Stimulated activated memory B cell treated with anti-CD40 and anti-IgM and Interleukin-4, amounts not matched to agents 10 μg/mL and 1 μg/mL and 100 μg/mL, for 72 hours (primary cell): ENCODE measurements at regions not wholly inside any gene's neighbourhood (a gene's known extent, or its start where the extent isn't known, plus 50 kb on each side); places are given as distances from the start of the nearest gene placed in this dataset.
A peak's percentile ranks its signal among the peaks of the same experiment; 100 is the strongest.

Source experiments
- ATAC-seq: fragments of 150-1000 bp; cut with Tn5 transposase; 2 replicates; pipeline ENCODE4 v1.10.0; 2021
- H3K27ac Mint-ChIP-seq: one replicate; pipeline ENCODE4 v1.8.0; 2022; ENCODE audit warnings: mild to moderate bottlenecking, mixed read lengths
- H3K27me3 Mint-ChIP-seq: one replicate; pipeline ENCODE4 v1.8.0; 2022; ENCODE audit warnings: mixed read lengths
- H3K36me3 Mint-ChIP-seq: one replicate; pipeline ENCODE4 v1.8.0; 2022; ENCODE audit warnings: mixed read lengths
- H3K4me1 Mint-ChIP-seq: one replicate; pipeline ENCODE4 v1.8.0; 2022; ENCODE audit warnings: mixed read lengths
- H3K4me3 Mint-ChIP-seq: one replicate; pipeline ENCODE4 v1.8.0; 2022; ENCODE audit warnings: mild to moderate bottlenecking, moderate library complexity, mixed read lengths
- H3K9me3 Mint-ChIP-seq: one replicate; pipeline ENCODE4 v1.8.0; 2022; ENCODE audit warnings: mixed read lengths

- H3K4me1 Mint-ChIP-seq = no peaks in the 10 kb centered on the region
- H3K36me3 Mint-ChIP-seq = no peaks in the 10 kb centered on the region
- no peaks in the 10 kb centered on the region for H3K27me3 Mint-ChIP-seq
- H3K9me3 Mint-ChIP-seq = peaks cover 22% of the 10 kb centered on the region
- H3K4me3 Mint-ChIP-seq = no peak overlapping the region
- H3K27ac Mint-ChIP-seq = no peak overlapping the region
- no peak for ATAC-seq
Observed at GRCh38 chr15:95486224-95486623, 844.3 kb upstream of the NR2F2 start.

GRCh38 chr15:95489103-95489502 lies 841.4 kb upstream of the NR2F2 start:
- Mint-ChIP-seq H3K4me1 (no peaks in the 10 kb centered on the region), H3K4me3 (no peak overlapping the region), H3K27ac (no peak overlapping the region)

GRCh38 chr15:95492388-95493070 lies 838.0 kb upstream of the NR2F2 start:
- H3K4me1 Mint-ChIP-seq = no peaks in the 10 kb centered on the region
- no peak overlapping the region for H3K27ac Mint-ChIP-seq
- ATAC-seq = peak; percentile 43
- peaks cover 5% of the 10 kb centered on the region for H3K9me3 Mint-ChIP-seq
- no peaks in the 10 kb centered on the region for H3K27me3 Mint-ChIP-seq
- H3K4me3 Mint-ChIP-seq = no peak overlapping the region
- no peaks in the 10 kb centered on the region for H3K36me3 Mint-ChIP-seq

More at GRCh38 chr15:95489103-95489502, 841.4 kb upstream of the NR2F2 start:
- H3K9me3 Mint-ChIP-seq = peaks cover 20% of the 10 kb centered on the region
- ATAC-seq = no peak
- no peaks in the 10 kb centered on the region for H3K27me3 Mint-ChIP-seq
- no peaks in the 10 kb centered on the region for H3K36me3 Mint-ChIP-seq

- no peaks in the 10 kb centered on the region for H3K27me3 Mint-ChIP-seq
- H3K4me1 Mint-ChIP-seq = no peaks in the 10 kb centered on the region
- H3K9me3 Mint-ChIP-seq = peaks cover 5% of the 10 kb centered on the region
- no peaks in the 10 kb centered on the region for H3K36me3 Mint-ChIP-seq
- H3K4me3 Mint-ChIP-seq = no peak overlapping the region
- ATAC-seq = no peak
- no peak overlapping the region for H3K27ac Mint-ChIP-seq
Observed at GRCh38 chr15:95494971-95495541, 835.4 kb upstream of the NR2F2 start.

- peaks cover 3% of the 10 kb centered on the region for H3K9me3 Mint-ChIP-seq
- H3K4me3 Mint-ChIP-seq = no peak overlapping the region
- no peaks in the 10 kb centered on the region for H3K36me3 Mint-ChIP-seq
- no peak overlapping the region for H3K27ac Mint-ChIP-seq
- H3K4me1 Mint-ChIP-seq = no peaks in the 10 kb centered on the region
- no peaks in the 10 kb centered on the region for H3K27me3 Mint-ChIP-seq
- ATAC-seq = no peak
Observed at GRCh38 chr15:95497634-95498033, 832.9 kb upstream of the NR2F2 start.

GRCh38 chr15:95498961-95499360 lies 831.5 kb upstream of the NR2F2 start:
- Mint-ChIP-seq H3K27me3 (no peaks in the 10 kb centered on the region), H3K4me1 (no peaks in the 10 kb centered on the region), H3K9me3 (peaks cover 3% of the 10 kb centered on the region), H3K36me3 (no peaks in the 10 kb centered on the region), H3K4me3 (no peak overlapping the region), H3K27ac (no peak overlapping the region)
- ATAC-seq = no peak

GRCh38 chr15:95499397-95499796 lies 831.1 kb upstream of the NR2F2 start:
- H3K27me3 Mint-ChIP-seq = no peaks in the 10 kb centered on the region
- H3K4me3 Mint-ChIP-seq = no peak overlapping the region
- peaks cover 3% of the 10 kb centered on the region for H3K9me3 Mint-ChIP-seq
- no peak for ATAC-seq
- H3K36me3 Mint-ChIP-seq = no peaks in the 10 kb centered on the region
- H3K4me1 Mint-ChIP-seq = no peaks in the 10 kb centered on the region
- H3K27ac Mint-ChIP-seq = no peak overlapping the region

- Mint-ChIP-seq H3K9me3 (peaks cover 8% of the 10 kb centered on the region), H3K36me3 (no peaks in the 10 kb centered on the region), H3K4me3 (no peak overlapping the region), H3K27ac (no peak overlapping the region), H3K4me1 (no peaks in the 10 kb centered on the region), H3K27me3 (no peaks in the 10 kb centered on the region)
- ATAC-seq = no peak
Observed at GRCh38 chr15:95501865-95502264, 828.6 kb upstream of the NR2F2 start.

- no peaks in the 10 kb centered on the region for H3K36me3 Mint-ChIP-seq
Observed at GRCh38 chr15:95503107-95503506, 827.4 kb upstream of the NR2F2 start.

GRCh38 chr15:95503640-95504225 lies 826.8 kb upstream of the NR2F2 start:
- no peaks in the 10 kb centered on the region for H3K27me3 Mint-ChIP-seq
- no peaks in the 10 kb centered on the region for H3K36me3 Mint-ChIP-seq
- peaks cover 12% of the 10 kb centered on the region for H3K9me3 Mint-ChIP-seq
- no peak overlapping the region for H3K27ac Mint-ChIP-seq
- H3K4me1 Mint-ChIP-seq = no peaks in the 10 kb centered on the region
- no peak overlapping the region for H3K4me3 Mint-ChIP-seq
- no peak for ATAC-seq

More at GRCh38 chr15:95503107-95503506, 827.4 kb upstream of the NR2F2 start:
- Mint-ChIP-seq H3K9me3 (peaks cover 12% of the 10 kb centered on the region), H3K4me3 (no peak overlapping the region), H3K27me3 (no peaks in the 10 kb centered on the region), H3K4me1 (no peaks in the 10 kb centered on the region), H3K27ac (no peak overlapping the region)
- no peak for ATAC-seq

- no peak overlapping the region for H3K4me3 Mint-ChIP-seq
- H3K4me1 Mint-ChIP-seq = no peaks in the 10 kb centered on the region
- peaks cover 12% of the 10 kb centered on the region for H3K9me3 Mint-ChIP-seq
- H3K27me3 Mint-ChIP-seq = no peaks in the 10 kb centered on the region
- no peak for ATAC-seq
- no peaks in the 10 kb centered on the region for H3K36me3 Mint-ChIP-seq
- H3K27ac Mint-ChIP-seq = no peak overlapping the region
Observed at GRCh38 chr15:95511671-95512070, 818.8 kb upstream of the NR2F2 start.

- Mint-ChIP-seq H3K9me3 (peaks cover 6% of the 10 kb centered on the region), H3K4me1 (no peaks in the 10 kb centered on the region), H3K27me3 (no peaks in the 10 kb centered on the region), H3K36me3 (no peaks in the 10 kb centered on the region), H3K4me3 (no peak overlapping the region), H3K27ac (no peak overlapping the region)
- ATAC-seq = no peak
Observed at GRCh38 chr15:95512906-95513305, 817.6 kb upstream of the NR2F2 start.

- Mint-ChIP-seq H3K4me1 (no peaks in the 10 kb centered on the region), H3K9me3 (peaks cover 5% of the 10 kb centered on the region), H3K36me3 (no peaks in the 10 kb centered on the region), H3K27ac (no peak overlapping the region), H3K4me3 (no peak overlapping the region), H3K27me3 (no peaks in the 10 kb centered on the region)
- ATAC-seq = no peak
Observed at GRCh38 chr15:95519887-95520286, 810.6 kb upstream of the NR2F2 start.

- Mint-ChIP-seq H3K4me1 (no peaks in the 10 kb centered on the region), H3K9me3 (peaks cover 5% of the 10 kb centered on the region), H3K4me3 (no peak overlapping the region), H3K36me3 (no peaks in the 10 kb centered on the region), H3K27me3 (no peaks in the 10 kb centered on the region), H3K27ac (no peak overlapping the region)
- ATAC-seq = no peak
Observed at GRCh38 chr15:95520511-95520910, 810.0 kb upstream of the NR2F2 start.

GRCh38 chr15:95520922-95521321 lies 809.6 kb upstream of the NR2F2 start:
- H3K27ac Mint-ChIP-seq = no peak overlapping the region
- no peaks in the 10 kb centered on the region for H3K27me3 Mint-ChIP-seq

GRCh38 chr15:95522533-95522932 lies 808.0 kb upstream of the NR2F2 start:
- Mint-ChIP-seq H3K4me1 (no peaks in the 10 kb centered on the region), H3K27me3 (no peaks in the 10 kb centered on the region), H3K9me3 (peaks cover 9% of the 10 kb centered on the region), H3K36me3 (no peaks in the 10 kb centered on the region), H3K4me3 (no peak overlapping the region), H3K27ac (no peak overlapping the region)
- ATAC-seq = no peak

More at GRCh38 chr15:95520922-95521321, 809.6 kb upstream of the NR2F2 start:
- Mint-ChIP-seq H3K36me3 (no peaks in the 10 kb centered on the region), H3K4me3 (no peak overlapping the region), H3K9me3 (peaks cover 5% of the 10 kb centered on the region), H3K4me1 (no peaks in the 10 kb centered on the region)
- ATAC-seq = no peak
